GM23338 (cell line): ENCODE measurements at regions not wholly inside any gene's neighbourhood (a gene's known extent, or its start where the extent isn't known, plus 50 kb on each side); places are given as distances from the start of the nearest gene placed in this dataset.

Source experiments
- EZH2phosphoT487 ChIP-seq: fragments of 200-600 bp; sonication (generic); IDR thresholded peaks from one replicate; pipeline ENCODE4 v1.8.1; 2018; ENCODE audit warnings: antibody characterized with exemption; ENCODE audit not compliant: unreplicated experiment
- POLR2AphosphoS5 ChIP-seq: IDR thresholded peaks from 2 replicates; pipeline ENCODE4 v1.6.1; 2016; ENCODE audit warnings: antibody characterized with exemption, low read depth

- TF ChIP-seq EZH2phosphoT487 (no peak), POLR2AphosphoS5 (no peak)
Measured at GRCh38 chr2:138853761-138854160, 73.6 kb upstream of the NXPH2 start.
